ENCODE measurements at regions not wholly inside any gene's neighbourhood (a gene's known extent, or its start where the extent isn't known, plus 50 kb on each side); places are given as distances from the start of the nearest gene placed in this dataset.

GRCh38 chr12:127943481-127944210, 323.3 kb upstream of the TMEM132C start:
- no peak overlapping the region for H3K4me3 ChIP-seq (ENCODE audit: low read depth, low read length)
- no peak for TF ChIP-seq CTCF (IDR thresholded peaks at IDR 0.05; ENCODE audit: borderline replicate concordance, insufficient read depth, low read depth, low read length)

- TF ChIP-seq CTCF (IDR thresholded peaks at IDR 0.05; ENCODE audit: borderline replicate concordance, insufficient read depth, low read depth, low read length): no peak
- H3K4me3 ChIP-seq (ENCODE audit: low read depth, low read length): no peak overlapping the region
Observed at GRCh38 chr12:127944211-127944899, 322.6 kb upstream of the TMEM132C start.

- H3K4me3 ChIP-seq (ENCODE audit: low read depth, low read length): no peak overlapping the region
- TF ChIP-seq CTCF (IDR thresholded peaks at IDR 0.05; ENCODE audit: borderline replicate concordance, insufficient read depth, low read depth, low read length): no peak
Observed at GRCh38 chr12:127957001-127957660, 309.8 kb upstream of the TMEM132C start.

- no peak for TF ChIP-seq CTCF (IDR thresholded peaks at IDR 0.05; ENCODE audit: borderline replicate concordance, insufficient read depth, low read depth, low read length)
- H3K4me3 ChIP-seq (ENCODE audit: low read depth, low read length): no peak overlapping the region
Observed at GRCh38 chr12:127962303-127962702, 304.7 kb upstream of the TMEM132C start.

GRCh38 chr12:127963933-127964332, 303.0 kb upstream of the TMEM132C start:
- TF ChIP-seq CTCF (IDR thresholded peaks at IDR 0.05; ENCODE audit: borderline replicate concordance, insufficient read depth, low read depth, low read length): no peak
- no peak overlapping the region for H3K4me3 ChIP-seq (ENCODE audit: low read depth, low read length)

- TF ChIP-seq CTCF (IDR thresholded peaks at IDR 0.05; ENCODE audit: borderline replicate concordance, insufficient read depth, low read depth, low read length): no peak
- no peak overlapping the region for H3K4me3 ChIP-seq (ENCODE audit: low read depth, low read length)
Observed at GRCh38 chr12:127964717-127965116, 302.3 kb upstream of the TMEM132C start.

Measured in GM12875 (cell line).